GM19395 (cell line): ENCODE measurements at regions not wholly inside any gene's neighbourhood (a gene's known extent, or its start where the extent isn't known, plus 50 kb on each side); places are given as distances from the start of the nearest gene placed in this dataset.

ENCODE experiments used
- ATAC-seq: cut with Tn5 transposase; IDR thresholded peaks from one replicate; pipeline ENCODE4 v1.9.1; 2021; ENCODE audit warnings: mild to moderate bottlenecking, moderate library complexity; ENCODE audit not compliant: unreplicated experiment

DNA sequence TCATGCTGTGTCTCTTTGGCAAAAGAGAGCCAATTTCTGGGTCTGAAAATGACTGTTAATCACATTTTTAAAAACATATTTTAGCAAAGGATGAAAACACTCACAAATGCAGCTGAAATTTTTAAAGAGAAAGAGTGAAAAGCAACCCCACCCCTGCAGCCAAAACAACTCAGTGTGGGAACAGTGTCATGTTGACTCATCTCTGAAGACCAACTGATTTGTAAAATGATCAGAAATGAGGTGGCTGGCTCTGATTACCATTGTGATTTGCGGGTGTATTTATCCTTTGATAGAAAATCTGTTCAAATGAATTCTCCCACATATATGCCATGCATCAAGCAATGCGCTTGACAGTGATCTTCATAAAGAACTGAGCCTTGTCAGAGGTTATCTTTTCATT lies 287.0 kb upstream of the ESRRG start:
- no peak for ATAC-seq

DNA sequence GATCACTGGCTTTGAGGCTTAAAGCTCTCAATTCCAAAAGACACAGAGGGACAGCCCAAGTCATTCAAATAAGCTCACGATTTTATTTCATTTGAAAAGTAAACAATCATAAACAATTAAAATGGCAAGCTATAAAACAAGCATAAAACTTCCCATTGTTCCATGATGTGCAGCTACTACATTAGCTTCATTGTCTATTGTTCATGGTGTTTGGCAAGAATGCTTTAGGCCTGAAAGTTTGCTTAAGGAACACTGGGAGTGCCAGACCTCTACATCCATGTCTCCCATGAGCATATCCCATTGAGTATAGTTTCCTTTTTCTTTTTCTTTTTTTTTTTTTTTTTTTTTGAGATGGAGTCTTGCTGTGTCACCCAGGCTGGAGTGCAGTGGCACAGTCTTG lies 286.1 kb upstream of the ESRRG start:
- no peak for ATAC-seq

DNA sequence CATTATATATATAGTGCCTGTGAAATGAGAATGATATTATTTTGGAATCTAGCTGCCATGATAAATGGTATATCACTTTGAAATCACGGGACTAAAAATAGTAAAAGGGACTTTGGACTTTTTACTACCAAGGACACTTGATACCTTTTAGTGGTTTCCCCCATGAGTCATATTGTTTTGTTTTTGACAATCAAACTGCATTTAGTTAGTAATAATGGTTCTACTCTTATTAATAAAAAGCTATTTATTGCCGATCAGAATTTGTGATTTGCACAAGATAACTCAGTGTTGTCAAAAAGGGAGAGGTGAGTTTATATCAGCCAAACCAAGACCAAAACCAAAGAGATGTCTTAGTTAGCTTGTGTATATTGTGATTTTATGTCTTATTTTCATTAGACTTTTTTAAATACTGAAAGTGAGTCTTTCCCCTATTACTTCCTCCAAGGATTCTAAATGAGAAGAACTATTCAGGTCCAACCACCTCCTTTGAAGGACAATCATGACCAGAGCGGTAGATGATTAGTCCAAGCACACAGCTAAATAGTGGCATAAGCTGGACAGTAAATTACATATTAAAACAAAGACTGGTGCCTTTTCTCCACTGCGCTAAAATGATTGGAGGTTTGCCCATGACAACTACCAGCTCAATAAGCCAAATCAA lies 281.7 kb upstream of the ESRRG start:
- no peak for ATAC-seq

DNA sequence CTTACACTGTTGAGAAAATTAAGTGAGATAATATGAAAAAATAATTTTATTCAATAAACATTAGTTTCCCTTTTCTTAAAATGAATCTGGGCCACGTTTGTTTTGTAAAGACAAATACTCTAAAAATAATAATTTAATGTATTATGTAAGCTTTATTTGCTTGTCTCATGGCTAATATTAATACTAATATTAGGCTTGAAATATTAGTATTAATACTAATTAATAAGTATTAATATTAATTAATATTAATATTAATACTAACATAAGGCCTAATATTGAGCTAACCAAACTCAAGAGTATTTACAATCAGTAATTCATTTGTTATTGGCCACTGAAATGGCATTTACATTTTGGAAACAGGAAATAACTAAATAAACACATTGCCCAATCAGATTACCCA lies 280.1 kb upstream of the ESRRG start:
- ATAC-seq = no peak

DNA sequence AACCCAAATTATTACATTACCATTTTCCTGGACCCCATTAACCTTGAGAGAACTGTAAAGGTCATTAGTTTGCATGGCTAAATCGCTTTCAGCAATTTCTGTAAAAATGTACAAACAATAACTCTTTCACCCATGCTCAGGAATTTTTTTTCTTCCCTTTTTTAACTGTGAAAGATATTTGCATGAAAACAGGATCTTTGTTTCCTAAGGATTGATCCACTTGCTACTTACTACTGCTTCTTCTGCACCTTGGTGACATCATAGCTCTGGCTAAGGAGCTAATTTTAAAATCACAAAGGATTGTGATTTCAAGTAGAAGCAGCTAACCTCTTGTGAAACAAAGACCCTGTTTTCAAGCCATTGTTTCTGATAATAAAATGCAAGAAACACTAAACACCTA lies 274.6 kb upstream of the ESRRG start:
- no peak for ATAC-seq

DNA sequence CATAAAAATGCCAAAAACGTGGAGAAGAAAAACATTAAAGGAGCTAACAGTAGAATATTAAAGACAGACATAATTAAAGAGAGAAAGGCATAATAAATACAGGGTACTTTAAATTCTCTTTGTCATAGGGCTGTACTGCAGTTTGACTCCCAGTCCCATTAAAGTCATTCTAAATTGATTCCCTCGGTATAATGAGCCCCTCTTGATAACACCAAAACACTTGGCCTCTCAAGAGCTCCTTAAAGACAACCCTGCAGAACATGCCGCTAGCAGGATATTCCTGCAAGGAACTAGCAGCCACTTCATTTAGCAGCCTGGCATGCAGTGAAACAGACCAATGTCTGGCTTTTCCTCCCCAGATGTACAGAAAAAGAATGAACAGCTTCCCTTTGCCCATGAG lies 273.8 kb upstream of the ESRRG start:
- no peak for ATAC-seq

DNA sequence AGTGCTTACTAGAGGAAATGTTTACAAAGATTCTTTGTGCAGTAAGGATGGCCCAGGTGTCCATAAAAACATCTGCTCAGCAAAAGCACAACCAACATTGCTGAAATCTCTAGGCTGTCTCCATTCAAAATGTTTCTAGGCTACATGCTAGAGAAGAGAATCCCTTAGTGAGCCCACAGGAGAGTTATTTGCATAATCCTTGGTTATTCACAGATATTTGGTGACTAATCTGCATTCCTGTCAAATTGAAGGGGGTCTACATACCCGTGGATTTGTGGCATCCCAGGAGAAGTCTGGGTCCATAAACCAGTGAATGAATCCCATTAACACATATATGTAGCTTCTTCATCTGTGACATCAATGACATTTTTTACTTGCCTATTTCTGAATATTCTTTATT lies 261.3 kb upstream of the ESRRG start:
- ATAC-seq = no peak

DNA sequence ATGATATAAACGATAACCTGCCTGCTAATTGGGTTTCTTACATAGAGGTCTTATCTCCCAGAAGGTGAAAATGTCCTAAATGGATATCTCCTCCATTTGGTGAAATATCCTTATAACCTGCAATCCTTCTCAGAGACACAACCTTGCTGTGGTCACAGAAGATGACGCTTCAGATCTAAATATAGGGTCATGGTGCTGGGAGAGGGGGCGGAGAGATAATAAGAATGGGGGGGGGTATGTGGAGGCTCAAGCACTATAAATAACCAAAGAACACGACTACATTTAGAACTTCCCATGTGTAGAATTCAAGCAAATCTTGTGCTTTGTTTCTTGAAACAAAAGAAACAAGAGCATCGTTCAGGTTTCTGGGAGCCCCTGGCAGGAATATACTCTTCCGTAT lies 260.6 kb upstream of the ESRRG start:
- ATAC-seq = no peak

DNA sequence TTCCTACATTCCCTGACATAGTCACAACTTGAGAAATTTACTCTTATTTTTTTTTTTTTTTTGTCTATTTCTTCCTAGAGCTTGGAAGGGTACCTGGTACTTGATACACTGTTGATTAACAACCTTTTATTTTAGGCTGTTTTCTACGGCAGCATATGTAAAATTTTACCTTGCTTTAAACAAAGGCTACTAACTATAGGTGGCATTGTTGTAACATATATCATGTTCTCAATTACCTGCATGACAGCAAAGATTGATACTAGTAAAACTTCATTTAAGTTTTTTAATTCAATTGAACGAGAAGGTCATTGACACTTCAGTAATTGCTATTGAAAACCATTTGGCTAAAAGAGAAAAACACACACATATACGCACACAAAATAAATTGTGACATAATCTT lies 238.3 kb upstream of the ESRRG start:
- no peak for ATAC-seq

DNA sequence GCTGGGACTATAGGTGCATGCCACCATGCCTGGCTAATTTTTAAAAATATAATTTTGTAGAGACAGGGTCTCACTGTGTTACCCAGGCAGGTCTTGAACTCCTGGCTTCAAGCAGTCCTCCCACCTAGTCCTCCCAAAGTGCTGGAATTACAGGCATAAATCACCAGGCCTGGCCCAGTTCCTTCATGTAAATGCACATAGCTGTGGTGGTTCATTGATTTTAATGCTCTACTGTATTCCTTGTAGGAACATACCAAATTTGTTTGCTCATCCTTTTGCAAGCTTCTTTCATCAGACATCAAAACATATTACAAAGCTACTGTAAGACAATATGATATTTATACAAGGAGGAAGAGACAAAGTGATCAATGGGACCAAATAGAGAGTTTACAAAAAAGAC lies 237.5 kb upstream of the ESRRG start:
- no peak for ATAC-seq

DNA sequence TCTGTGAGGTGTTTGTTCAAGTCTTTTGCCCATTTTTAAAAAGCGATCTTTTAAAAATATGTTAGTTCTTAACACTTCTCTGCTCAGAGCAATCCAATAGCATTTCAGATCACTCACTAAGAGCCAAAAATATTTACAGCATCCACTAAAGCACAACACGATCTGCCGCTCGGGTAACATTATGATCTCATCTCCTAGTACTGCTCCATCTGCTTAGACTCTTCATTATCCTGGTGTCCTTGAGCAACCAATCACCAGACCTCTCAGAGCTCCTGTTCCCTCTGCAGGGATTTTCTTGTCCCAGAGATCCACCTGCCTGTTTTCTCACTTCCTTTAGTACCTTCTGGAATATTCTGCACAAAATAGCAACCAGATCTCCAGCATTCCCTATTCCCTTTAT lies 235.3 kb upstream of the ESRRG start:
- ATAC-seq = no peak

DNA sequence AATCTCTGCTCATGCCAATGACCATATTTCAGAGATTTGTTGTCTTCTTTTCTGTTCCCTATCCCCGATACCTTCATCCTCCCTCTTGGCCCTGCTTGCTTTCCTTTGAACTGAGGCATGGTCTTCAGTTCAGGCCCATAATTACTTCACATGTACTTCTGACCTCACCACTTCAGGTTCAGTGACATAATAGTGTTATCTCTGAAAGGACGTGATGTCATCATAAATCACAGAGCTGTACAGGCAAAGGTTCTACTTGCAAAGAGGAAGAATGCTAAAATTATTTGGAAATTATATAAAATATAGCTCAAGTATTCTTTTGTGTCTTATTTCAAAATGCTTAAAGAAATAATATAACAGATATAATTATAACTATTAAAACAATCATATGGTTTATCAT lies 230.3 kb upstream of the ESRRG start:
- no peak for ATAC-seq

DNA sequence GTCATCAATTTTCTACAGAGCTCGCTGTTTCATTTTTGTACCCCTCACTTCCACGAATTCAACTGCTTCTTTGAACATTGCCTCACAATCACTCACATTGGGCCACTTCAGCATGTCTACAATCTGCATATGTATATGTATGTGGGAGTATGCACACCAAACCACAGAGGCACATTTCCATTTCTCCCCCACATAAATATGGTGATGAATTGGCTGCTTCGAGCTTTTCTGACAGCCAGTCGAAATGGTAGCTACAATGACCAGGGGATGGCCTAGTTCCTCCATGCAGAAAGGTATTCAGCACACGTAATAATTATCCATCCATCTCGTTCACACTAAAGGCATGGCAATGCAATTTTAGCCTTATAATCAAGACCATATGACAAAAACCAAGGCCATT lies 229.6 kb upstream of the ESRRG start:
- no peak for ATAC-seq

DNA sequence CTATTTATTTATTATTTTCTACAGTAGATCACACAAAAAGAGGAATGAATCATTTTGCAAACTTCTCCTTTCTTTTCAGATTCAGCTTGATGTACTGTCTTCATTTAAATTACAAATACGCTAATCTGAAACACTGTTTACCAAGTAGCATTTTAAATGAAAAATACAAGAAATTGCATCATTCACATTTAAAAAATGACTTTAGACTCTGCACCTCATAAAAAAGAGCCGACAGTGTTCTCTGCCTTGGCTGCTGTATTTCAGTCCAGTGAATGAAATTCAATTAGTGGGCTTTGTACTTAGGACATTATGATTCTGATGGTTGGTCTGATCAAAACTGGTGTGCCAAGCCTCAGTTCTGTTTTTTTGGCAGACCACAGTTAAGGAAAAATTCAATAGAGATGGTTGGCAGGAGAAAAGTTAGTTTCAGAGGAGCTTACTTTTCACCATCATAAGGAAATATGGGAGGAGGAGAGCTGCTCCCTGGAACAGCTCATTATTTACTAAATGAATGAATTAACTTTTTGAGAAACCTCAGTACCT lies 222.4 kb upstream of the ESRRG start:
- ATAC-seq = no peak

DNA sequence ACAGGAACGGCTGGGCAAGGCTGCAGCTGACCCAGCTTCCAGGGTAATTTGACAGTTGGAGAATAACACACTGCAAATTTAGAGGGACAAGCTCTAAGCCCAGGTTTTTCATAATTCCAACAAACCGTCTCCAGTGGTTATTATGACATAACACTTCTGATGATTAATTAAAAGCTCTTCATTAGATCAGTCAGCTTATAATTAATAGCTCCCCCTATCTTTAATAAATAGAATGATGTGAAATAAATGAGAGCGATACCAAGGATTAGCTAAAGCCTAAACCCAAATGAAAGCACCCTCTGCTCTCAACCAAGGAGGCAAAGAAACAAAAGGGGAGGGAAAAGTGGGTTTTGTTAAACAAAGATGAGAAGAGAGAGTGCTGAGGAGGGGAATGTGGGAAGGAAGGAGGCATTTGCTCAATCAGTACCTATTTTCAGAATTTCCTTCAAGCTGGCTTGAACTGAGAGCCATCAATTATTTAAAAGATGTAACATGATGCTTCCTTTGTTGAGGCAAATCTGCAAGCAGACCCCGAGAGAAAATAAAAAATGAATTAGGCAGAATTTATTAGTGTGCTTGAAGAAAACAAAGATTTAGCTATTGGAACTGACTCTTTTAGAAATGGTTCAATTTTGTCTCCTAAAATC lies 221.8 kb upstream of the ESRRG start:
- no peak for ATAC-seq

DNA sequence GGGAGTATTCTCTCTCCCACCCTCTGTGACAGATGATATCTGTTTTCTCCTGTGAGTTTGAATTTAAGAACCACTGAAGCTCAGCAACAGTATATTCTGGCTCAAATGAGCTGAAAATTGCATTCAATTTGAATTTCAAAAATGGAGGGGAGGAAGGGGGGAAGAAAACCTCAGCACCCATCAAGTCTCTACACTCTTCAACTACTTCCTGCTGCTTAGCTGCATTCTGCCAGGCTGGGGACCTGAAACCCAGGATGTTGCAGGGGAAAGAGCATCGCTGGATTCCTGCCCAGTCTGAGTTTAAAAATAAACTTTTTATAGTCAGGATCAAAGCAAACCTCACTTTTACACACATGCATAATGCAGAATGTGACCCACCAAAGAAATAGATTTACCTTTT lies 214.3 kb upstream of the ESRRG start:
- ATAC-seq = no peak

DNA sequence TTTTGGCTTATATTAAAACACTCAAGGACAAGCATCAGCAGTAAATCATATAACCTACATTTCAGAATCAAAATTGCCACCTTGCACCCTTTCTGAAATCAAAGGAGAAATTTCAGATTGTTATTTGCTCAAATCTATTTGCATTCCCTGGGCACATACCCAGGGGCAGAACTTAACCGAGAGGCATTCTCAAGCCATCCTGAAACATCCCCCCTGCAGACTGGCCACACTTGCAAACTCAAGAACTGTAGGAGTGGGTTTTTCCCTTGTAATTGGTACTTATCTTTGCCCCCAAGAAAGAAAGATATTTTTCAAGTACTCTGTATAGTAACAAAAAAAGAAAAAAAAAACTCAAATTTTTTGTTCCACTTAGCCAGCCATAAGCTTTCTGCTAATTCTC lies 213.6 kb upstream of the ESRRG start:
- ATAC-seq = no peak

DNA sequence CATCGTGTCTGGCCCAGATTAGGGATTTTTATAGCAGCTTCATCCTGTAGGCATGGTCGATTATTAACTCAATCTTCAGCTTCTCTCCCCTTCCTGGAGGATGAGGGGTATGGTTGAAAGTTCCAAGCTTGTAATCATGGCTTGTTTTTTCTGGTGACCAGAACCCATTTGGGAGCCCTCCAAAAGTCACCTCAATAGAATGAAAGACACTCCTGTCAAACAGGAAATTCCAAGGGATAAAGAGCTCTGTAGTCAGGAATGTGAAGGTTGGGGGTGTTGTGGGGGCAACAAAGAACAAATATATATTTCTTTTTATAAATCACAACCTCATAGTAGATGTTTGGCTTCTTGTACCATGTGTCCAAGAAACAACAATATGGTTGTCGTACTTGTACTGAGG lies 212.7 kb upstream of the ESRRG start:
- no peak for ATAC-seq

DNA sequence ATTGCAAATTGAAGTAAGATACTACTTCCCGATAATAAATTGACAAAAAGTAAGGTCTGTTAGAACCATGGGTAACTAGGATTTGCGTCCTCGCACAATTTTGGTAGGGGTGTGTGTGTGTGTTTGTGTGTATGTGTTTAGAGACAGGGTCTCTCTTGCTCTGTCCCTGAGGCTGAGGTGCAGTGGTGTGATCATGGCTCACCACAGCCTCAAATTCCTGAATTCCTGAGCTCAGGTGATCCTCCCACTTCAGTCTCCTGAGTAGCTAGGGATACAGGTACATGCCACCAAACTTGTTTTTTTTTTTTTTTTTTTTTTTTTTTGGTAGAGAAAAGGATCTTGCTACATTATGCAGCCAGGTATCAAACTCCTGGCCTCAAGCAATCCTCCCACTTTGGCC lies 209.2 kb upstream of the ESRRG start:
- ATAC-seq = no peak

DNA sequence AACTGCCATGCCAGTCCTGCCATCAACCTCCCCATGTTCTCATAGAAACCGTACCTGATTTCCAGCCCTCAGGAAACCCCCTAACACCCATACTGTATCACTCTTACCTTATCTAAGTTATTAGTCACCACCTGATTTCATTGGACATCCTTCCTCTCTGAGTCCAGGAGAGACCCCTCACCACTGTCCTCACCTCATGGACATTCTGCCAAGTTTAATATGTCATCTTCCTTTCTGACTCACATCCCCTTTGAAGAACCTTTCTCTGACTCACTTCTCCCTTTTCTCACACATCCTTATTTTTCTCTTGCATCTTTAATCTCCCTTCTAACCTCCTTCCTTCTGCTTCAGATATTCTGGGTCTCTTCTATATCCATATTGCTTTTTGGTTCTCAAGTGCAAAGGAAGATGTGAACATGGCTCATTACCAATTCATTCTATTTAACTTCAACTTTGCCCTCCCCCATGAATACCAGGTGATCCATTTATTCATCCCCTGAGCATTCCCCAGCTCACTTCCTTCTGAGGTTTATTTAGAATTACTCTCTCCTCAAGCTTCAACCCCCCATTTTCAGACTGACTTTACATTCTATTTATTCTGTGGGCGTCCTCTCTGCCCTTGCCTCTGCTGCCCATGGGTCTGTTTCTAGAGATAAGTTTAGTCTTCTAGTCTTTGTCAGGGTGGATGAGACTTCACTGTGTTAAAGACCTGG lies 206.8 kb upstream of the ESRRG start:
- ATAC-seq = no peak

DNA sequence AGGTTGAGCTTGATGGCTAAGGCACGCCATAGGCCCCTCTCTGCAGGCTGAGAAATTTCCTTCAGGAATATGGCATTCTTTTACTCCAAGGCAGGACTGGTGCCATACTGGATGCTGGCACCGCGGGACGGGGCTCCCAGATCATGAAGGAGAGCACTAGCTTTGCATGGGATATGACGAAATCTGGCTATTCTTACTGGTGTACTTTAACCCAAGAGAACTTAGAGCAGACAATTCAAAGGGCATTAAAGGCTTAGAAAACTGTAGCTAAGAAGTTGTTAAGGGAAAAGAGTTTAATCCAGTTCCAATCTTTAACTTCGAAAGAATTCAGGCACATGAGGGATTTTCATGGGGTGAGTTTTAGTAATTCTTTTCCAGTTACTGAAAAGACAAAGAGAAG lies 204.4 kb upstream of the ESRRG start:
- ATAC-seq = no peak
